GM19463 (cell line): ENCODE measurements at regions not wholly inside any gene's neighbourhood (a gene's known extent, or its start where the extent isn't known, plus 50 kb on each side); places are given as distances from the start of the nearest gene placed in this dataset.
A peak's percentile ranks its signal among the peaks of the same experiment; 100 is the strongest.
"Not testable (repeated sequence)": the region's sequence is repeated elsewhere in the genome, so short reads cannot be mapped to it uniquely, and the experiment has no call there.

Source experiments
- ATAC-seq: cut with Tn5 transposase; IDR thresholded peaks from one replicate; pipeline ENCODE4 v1.9.1; 2021; ENCODE audit warnings: mild to moderate bottlenecking, moderate library complexity; ENCODE audit not compliant: unreplicated experiment

DNA sequence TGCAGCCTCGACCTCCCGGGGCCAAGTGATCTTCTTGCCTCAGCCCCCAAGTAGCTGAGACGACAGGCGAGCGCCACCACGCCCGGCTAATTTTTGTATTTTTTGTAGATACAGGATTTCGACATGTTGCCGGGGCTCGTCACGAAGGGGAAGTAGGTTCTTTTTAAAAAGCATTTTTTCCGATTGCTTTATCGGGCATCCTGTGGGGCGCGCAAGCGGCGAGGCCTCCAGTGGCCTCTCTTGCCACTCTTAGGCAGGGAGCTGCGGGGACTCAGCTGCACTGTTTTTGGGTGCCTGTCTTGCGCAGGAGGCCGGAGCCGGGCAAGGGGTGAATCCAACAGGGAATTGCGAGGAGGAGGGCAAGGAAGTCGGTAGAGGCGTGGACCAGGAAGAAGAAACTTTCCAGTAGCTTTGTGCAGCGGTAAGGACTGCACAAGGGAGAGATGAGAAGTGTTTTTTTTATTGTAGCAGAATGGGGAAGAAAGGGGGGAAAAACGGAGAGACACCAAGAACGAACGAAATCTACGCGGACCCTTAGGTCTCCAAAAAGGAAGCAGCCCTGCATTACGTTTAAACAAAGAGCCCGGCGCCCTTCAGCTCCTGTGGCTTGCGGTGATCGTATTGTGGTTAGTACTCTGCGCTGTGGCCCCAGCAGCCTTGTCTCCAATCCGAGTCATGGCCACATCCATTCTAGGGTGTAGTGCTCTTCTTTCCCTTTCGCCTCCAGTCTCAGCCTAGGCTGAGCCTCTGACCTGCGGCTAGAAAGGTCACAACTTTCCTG, 164.8 kb downstream of the PPIAL4G start:
- ATAC-seq, result peak; percentile 60

DNA sequence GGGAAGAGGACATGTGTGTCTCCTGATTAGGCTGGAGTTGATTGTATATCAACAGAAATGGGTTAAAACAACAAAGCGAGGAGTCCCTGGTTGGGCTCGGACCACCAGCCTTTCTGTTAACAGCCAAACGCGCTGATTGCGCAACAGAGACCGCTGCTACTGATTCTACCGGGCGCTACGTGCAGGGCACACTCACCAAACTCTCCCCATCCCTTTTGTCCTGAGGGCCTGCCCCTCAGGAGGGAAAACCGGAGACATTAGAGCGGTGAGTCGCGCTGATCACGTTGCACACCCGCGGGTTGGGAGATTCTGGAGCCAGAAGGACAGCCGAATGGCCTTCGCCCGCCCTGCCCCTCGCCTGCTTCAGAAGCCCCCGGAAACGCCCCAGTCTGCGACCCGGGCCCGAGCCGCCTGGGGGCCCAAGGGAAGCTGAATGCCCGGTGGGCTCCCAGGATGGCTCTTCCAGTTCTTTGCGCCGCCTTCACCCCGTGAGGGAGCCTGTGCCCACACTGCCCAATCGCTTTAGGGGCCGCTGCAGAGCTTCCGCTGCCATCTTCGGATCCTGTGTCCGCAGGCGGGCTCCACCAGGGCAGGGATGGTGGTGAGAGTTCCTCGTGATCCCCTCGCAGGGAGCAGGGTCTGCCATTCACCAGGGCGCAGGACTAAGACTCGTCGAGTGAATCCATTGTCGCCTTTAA, 165.4 kb upstream of the NBPF11 start:
- no peak for ATAC-seq

DNA sequence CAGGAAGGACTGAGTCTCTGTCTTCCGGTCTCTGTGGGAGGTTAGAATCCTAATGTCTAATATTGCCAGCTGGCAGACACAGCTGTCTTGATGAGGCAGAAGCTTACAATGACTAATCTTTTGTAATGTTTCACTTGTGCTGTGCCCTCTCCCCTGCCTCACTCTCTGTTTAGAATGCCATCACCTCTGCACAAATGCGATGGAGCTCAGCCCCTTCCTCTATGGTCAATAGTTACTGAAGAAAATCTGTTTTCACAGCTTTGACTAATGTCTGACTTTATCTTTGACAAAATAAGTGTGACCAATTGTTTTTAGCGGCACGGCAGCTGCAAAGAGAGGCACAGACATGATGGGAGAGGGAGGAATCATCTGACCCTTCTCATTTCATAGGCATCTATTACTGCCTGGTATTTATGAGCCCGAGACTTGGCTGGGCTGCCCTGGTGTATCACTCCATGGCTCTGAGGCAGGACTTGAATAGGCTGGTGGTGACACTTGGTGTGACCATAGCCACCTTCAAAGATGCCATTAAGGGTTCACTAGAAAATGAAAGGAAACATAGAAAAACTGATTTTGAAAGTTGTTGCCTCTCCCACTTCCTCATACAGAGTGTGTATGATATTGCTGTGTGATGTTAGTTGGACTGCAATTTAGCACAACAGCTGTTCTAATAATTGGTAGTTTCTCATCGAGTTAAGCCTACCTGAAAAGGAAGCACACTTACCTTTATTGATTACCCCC, 163.2 kb upstream of the NBPF11 start:
- ATAC-seq, result peak; percentile 74

DNA sequence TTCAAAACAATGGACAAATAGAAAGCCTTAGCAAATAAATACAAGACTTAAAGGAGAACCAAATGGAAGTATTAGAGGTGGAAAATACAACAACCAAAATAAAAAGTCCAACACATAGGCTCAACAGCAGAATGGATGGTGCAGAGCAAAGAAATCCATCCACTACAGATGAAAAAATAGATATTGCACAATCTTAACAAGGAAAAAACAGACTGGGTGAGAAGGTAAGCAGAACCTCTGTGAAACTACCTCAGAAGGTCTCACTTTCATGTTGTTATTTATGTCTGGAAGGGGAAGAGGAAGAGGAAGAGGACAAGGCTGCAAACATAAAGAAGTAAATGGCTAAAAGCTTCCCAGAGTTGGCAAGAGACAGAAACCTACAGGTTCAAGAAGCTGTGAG, 158.7 kb upstream of the NBPF11 start:
- ATAC-seq, result no peak

DNA sequence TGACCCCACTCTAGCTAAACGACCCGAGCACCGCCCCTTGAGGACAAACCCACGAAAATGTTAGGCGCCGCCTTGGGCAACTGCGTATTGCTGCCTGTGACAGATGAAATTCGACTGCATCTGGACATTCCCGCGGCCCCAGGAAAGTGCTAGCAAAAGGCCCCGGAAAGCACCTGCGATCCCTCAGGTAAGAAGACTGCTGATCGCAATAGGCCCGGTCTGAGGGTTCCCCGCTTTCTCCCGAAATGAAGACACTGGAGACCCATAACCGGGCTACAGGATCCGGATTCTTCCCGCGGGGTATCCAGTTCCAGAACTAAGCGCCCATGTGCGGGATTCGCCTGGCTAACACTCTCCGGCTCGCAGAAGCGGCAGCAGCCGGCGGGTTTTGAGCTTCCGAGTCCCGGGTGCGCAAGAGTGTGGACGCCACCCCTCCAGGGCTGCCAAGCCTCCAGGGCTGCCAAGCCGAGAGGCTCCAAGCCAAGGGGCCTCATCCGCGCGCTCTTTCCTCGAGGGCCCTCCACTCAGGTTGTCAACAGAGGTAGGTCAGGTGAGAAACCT, 157.9 kb upstream of the NBPF11 start:
- no peak for ATAC-seq

DNA sequence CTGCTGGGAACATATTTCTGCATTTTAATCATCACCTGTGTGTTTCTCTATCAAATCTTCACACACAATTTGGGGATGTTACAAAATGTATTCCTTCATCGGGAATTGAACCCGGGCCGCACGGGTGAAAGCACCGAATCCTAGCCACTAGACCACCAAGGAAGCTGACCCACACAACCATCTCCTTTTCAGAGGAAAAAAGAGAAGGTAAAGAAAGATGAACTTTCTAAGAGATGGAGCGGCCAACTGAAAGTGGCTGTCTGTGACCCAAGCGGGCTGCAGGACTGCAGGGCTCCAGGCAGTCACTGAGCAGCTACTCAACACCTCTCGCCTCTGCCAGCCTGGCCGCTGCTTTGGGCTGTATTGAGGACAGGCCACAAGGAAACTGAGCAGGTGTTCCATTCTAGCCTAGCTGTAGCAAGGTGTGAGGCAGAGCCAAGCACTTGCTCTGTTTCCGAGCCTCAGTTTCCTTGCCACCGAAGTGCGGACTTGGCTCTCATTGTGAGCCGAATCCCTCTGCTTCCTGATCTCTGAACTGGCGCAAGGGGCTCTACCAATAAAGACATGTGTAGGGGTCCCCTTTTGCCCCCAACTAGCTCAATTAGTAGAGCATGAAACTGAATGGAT, 156.9 kb upstream of the NBPF11 start:
- no peak for ATAC-seq

DNA sequence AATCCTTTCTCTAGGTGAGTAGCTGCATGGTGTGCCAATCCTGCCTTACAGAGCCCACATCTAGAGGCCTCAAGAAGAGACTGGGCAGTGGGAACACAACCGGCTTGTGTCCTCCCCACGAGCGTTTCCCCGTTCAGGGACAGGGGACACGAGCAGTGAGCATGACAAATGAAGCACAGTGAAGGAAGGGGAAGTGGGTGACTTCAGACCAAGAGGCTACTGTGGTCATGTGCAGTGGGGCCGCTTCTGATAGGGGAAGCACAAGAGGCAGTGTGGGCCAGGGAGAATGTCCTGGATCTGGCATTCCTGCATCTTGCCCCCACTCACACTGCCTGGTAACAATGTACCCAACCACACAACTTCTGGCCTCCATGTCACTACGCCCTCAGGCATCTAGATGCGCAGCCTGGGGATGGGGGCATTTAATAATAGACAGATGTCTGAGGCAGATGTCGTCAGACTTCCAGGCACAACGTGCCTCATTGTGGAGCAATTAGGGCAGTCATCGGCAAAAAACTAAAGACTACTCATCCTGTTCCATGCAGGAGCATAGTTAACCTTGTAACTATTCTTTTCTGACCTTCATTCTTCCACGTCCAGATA, 155.6 kb upstream of the NBPF11 start:
- no peak for ATAC-seq

DNA sequence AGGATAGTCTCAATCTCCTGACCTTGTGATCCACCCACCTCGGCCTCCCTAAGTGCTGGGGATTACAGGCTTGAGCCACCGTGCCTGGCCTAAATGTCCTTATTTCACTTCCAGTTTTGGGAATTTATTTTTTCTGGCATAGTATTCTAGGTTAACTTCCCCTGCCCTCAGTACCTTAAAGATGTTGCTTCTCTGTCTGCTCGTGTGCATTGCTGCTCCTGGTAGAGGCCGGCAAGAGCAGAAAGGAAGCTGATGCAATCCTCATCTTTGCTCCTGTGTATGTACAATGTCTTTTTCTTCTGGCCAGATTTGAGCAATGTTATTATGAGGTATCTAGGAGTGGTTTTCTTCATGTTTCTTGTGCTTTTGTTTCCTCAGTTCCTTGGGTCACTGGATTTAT, 152.9 kb upstream of the NBPF11 start:
- ATAC-seq, result not testable (repeated sequence)

DNA sequence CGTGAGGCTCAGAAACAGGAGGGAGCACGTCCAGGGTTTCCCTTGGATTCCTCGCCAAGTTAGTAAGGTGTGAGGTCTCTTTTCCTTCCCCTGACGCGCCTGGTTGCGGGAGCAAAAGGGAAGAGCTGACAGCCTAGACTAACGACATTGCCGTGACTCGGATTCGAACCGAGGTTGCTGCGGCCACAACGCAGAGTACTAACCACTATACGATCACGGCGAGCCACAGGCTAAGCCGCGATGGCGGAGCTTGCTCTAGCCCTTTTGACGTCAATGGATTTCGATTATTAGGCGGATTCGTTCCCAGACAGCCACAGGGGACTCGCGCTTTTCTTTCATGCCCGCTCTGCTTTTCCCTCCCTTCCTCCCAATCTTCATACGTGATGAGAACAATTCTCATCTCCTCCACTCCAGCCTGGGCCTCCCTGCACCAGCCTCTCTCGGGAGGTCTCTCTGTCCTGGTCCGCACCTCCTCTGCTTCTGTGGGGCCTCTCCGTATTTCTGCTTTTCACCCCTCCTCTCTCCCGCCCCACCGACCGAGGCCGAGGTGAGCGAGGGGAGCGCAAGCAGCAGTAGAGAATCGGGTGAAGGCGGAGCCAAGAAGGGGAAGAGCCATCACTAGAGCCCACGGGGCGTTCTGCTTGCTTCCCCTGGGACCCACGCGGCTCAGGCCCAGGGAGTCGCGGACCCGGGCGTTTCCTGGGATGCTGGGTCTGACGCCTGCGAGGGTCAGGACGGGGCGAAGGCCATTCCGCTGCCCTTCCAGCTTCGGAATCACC, 150.7 kb upstream of the NBPF11 start:
- peak; percentile 61 for ATAC-seq

DNA sequence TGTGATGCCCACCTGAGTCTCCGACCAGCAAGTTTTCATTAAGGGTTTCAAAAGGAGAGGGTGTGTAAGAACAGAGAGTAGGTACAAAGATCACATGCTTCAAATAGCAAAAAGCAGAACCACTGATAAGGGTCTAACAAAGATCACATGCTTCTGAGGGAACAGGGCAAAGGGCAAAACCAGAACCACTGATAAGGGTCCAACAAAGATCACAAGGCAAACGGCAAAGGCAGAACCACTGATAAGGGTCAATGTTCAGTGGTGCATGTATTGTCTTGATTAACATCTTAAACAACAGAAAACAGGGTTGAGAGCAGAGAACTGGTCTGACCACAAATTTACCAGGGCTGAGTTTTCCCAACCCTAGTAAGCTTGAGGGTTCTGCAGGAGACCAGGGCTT, 145.8 kb upstream of the NBPF11 start:
- ATAC-seq, result not testable (repeated sequence)

DNA sequence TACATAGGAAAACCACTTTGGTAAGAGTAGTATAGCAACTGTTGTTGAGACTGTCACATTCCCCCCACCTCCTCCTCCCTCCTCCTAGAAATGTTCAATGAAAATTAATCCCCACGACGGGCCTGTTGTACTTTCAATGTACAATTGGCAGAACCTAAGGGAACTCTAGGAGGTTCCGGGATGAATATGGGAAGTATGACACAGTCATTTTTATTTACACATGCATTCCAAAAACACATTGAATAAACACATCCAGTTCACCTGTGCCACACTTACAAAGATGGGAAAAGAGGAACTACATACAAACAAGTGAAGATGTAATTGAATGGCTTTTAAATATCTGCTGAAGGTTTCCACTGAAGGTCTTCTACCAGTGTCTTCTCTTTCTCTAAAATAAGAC, 144.4 kb upstream of the NBPF11 start:
- ATAC-seq, result no peak

DNA sequence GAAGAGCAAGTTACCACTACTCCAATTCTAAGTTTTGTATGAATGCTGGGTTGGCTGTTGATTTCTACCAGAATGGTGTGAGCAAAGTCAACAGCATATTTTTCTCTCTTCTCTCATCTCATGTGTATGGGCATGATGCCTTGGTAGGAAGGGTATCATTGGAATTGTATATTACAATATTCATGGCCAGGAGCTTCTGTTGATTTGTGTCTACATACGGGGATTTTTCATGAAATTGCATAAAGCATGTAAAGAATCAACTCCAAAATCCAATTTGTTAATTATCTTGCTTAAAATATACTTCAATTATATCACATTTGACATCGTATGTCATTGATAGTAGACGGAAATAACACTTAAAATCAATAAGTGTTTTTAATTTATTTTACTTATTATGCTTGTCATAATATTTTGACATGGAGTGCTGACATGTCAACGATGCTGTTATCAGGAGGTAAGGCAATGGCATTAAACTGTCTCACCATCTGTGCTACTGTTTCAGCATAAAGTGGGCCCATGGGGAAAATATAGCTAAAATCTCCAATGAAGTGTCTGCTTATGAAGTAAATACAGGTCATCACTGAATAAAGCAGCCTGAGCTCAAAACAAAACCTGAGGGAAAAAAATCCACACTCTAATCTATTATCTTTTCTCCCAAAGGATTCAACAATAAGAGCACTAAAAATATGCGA, 142.2 kb upstream of the NBPF11 start:
- no peak for ATAC-seq

DNA sequence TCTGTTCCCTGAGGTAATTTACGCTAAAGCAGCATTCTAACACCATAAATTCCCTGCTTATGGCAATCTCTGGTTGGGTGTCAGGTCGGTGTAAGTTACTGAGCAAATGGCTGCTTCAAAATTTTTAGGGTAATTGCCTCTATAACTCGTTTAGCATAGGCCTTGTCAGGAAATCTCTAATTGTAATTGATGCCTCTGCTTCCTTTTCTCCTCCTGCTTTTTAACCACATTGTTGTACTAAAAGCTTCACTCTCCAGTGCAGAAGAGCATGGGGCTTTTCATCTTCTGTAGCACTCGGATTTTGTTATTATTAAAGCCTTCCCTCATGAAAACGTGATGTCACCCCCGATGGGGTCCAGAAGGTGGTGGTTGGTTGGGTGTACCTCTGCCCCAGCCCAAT, 141.6 kb upstream of the NBPF11 start:
- ATAC-seq, result no peak

DNA sequence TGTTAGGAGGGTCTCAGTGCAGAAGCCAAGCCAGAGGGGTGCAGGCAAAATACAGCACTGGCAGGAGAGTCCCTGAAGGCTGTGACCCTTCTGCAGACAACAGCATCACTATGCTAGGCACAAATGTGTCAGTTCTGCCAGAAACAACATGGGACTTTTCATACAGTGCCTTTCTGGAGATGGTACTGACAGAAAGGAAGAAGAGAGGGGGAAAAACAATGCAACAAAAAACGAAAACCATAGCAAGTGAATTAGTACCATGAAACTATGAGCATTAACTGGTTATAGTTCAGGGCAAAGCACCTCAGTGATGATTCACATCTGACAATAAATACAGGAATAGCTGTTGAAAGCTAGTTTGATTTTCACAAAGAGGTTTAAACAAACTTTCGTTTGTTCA, 140.8 kb upstream of the NBPF11 start:
- ATAC-seq, result no peak

DNA sequence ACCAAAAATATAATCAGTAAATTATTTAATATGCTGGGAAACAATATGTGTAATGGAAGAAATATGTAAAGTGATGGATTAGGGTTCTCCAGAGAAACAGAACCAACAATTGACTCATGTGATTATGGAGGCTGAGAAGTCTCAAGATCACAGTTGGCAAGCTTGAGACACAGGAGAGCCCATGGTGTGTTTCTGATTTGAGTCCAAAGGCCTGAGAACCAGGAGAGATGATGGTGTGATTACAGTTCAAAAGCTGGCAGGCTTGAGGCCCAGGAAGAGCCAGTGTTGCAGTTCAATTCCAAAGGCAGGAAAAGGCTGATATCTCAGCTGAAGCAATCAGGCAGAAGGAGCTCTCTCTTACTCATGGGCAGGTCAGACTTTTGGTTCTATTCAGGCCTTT, 138.8 kb upstream of the NBPF11 start:
- no peak for ATAC-seq

DNA sequence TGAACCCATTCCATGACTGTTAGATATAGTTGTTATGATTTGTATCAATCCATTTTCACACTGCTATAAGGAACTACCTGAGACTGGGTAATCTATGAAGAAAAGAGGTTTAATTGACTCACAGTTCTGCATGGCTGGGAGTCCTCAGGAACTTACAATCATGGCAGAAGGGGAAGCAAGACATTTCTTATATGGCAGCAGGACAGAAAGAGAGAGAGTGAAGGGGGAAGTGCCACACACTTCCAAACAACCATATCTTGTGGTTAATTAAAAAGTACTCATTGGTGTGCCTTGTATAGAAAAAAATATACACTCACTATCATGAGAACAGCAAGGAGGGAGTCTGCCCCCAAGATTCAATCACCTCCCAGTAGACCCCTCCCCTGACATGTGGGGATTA, 137.6 kb upstream of the NBPF11 start:
- ATAC-seq, result no peak

DNA sequence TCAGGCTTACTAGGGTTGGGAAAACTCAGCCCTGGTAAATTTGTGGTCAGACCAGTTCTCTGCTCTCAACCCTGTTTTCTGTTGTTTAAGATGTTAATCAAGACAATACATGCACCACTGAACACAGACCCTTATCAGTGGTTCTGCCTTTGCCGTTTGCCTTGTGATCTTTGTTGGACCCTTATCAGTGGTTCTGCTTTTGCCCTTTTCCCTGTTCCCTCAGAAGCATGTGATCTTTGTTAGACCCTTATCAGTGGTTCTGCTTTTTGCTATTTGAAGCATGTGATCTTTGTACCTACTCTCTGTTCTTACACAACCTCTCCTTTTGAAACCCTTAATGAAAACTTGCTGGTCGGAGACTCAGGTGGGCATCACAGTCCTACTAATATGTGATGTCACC, 133.9 kb upstream of the NBPF11 start:
- not testable (repeated sequence) for ATAC-seq

DNA sequence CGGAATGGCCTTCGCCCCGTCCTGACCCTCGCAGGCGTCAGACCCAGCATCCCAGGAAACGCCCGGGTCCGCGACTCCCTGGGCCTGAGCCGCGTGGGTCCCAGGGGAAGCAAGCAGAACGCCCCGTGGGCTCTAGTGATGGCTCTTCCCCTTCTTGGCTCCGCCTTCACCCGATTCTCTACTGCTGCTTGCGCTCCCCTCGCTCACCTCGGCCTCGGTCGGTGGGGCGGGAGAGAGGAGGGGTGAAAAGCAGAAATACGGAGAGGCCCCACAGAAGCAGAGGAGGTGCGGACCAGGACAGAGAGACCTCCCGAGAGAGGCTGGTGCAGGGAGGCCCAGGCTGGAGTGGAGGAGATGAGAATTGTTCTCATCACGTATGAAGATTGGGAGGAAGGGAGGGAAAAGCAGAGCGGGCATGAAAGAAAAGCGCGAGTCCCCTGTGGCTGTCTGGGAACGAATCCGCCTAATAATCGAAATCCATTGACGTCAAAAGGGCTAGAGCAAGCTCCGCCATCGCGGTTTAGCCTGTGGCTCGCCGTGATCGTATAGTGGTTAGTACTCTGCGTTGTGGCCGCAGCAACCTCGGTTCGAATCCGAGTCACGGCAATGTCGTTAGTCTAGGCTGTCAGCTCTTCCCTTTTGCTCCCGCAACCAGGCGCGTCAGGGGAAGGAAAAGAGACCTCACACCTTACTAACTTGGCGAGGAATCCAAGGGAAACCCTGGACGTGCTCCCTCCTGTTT, 128.9 kb upstream of the NBPF11 start:
- ATAC-seq, result peak; percentile 53
